SK-N-MC (cell line): ENCODE measurements at regions not wholly inside any gene's neighbourhood (a gene's known extent, or its start where the extent isn't known, plus 50 kb on each side); places are given as distances from the start of the nearest gene placed in this dataset.

ENCODE experiments used
- EZH2 ChIP-seq: fragments of 200-600 bp; sonication (generic); IDR thresholded peaks from one replicate; pipeline ENCODE4 v1.6.1; 2017; ENCODE audit warnings: antibody characterized with exemption
- POLR2AphosphoS5 ChIP-seq: IDR thresholded peaks from 2 replicates; pipeline ENCODE4 v1.6.1; 2012; ENCODE audit warnings: mild to moderate bottlenecking, low read depth, low read length, borderline replicate concordance

DNA sequence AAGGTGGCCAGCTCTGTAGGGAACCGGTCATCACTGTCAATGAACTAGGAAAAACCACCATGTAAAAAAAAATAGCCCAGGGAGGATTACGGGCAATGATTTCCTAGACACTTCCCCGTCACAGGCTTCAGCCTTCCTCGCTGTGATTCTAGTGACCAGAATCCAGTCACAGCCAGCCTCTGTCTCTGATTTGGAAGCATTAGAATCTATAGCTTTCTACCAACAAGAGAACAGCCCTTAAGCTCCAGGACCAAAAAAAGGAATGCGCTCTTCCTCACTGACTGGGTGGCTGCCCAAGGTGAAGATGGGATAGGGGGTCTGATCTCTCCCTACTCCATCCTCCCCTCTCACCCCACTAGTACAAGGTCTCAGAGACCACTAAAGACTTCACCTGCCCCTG, 67.2 kb downstream of the TEX35 start:
- TF ChIP-seq POLR2AphosphoS5 (no peak), EZH2 (no peak)
